ENCODE measurements at regions not wholly inside any gene's neighbourhood (a gene's known extent, or its start where the extent isn't known, plus 50 kb on each side); places are given as distances from the start of the nearest gene placed in this dataset.

DNA sequence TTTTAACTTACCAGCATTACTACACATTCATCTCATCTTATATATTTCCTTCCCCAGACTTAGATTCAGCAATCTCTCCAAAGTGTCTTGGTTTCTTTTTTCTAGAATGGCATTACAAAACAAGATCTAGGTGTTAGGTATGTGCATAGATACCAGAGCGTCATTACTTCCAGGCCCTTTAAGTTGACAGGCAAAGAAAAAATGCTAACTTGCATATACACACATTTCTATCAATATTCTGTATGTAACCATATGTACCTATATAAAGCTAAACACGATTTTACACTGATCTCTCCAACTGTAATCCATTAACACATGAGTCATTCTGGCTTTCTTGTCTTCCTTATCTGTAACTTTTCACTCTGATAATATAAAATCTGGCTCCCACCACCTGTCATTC, 503.8 kb upstream of the NRXN1 start:
- Histone ChIP-seq H3K9ac (ENCODE audit: control insufficient read depth, insufficient read depth, low read length) (no peak overlapping the region), H3K36me3 (ENCODE audit: control insufficient read depth in 2 of 2, insufficient read depth in 2 of 2, low read length in 1 of 2) (no peaks in the 10 kb centered on the region), H3K4me3 (no peak overlapping the region), H3K9me3 (replicated peaks; ENCODE audit: control insufficient read depth, insufficient read depth, low read length) (no peaks in the 10 kb centered on the region), H3K27ac (ENCODE audit: control insufficient read depth, insufficient read depth) (no peak overlapping the region), H2AFZ (ENCODE audit: control insufficient read depth, low read depth, low read length) (no peak overlapping the region), H3K4me2 (ENCODE audit: control insufficient read depth, insufficient read depth) (no peak overlapping the region), H3K79me2 (ENCODE audit: control insufficient read depth, insufficient read depth, low read length) (no peaks in the 10 kb centered on the region), H3K4me1 (ENCODE audit: control insufficient read depth, insufficient read depth, low read length) (no peaks in the 10 kb centered on the region), H3K27me3 (replicated peaks in 1 of 2; ENCODE audit: control insufficient read depth in 2 of 2, insufficient read depth in 2 of 2, low read length in 1 of 2) (no peaks in the 10 kb centered on the region), H4K20me1 (ENCODE audit: control insufficient read depth, insufficient read depth) (no peaks in the 10 kb centered on the region)
- DNase-seq (ENCODE audit: low read depth, low spot score) = no peak
- intact Hi-C loops (cut with micrococcal nuclease; ENCODE audit: unreplicated experiment) = no loop called here
- TF ChIP-seq, protein P1, sequence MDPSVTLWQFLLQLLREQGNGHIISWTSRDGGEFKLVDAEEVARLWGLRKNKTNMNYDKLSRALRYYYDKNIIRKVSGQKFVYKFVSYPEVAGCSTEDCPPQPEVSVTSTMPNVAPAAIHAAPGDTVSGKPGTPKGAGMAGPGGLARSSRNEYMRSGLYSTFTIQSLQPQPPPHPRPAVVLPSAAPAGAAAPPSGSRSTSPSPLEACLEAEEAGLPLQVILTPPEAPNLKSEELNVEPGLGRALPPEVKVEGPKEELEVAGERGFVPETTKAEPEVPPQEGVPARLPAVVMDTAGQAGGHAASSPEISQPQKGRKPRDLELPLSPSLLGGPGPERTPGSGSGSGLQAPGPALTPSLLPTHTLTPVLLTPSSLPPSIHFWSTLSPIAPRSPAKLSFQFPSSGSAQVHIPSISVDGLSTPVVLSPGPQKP (IDR thresholded peaks at IDR 0.05; ENCODE audit: low read depth, low read length) = no peak
- TF ChIP-seq DPF2 (IDR thresholded peaks at IDR 0.05) (no peak), JUND (IDR thresholded peaks at IDR 0.05; ENCODE audit: low read depth, low read length) (no peak)
- TF ChIP-seq, protein P2, sequence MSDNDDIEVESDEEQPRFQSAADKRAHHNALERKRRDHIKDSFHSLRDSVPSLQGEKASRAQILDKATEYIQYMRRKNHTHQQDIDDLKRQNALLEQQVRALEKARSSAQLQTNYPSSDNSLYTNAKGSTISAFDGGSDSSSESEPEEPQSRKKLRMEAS (IDR thresholded peaks at IDR 0.05; ENCODE audit: low read depth, low read length) = no peak
- in situ Hi-C loops (cut with MboI) = no loop called here
- 19% methylated on average over 2 of the region's 2 CpGs for WGBS (ENCODE audit: insufficient coverage, insufficient replicate concordance, low lambda C conversion rate, missing lambda C conversion rate)
- SMC1A ChIA-PET (ENCODE audit: uncharacterized antibody, unreplicated experiment) = no interaction called here
- no TSS peak for BruUV-seq (replicated peaks)
- no peak for ATAC-seq
- CTCF ChIA-PET = no interaction called here
- POLR2A ChIA-PET = no interaction called here
- FAIRE-seq = no peak
- RAD21 ChIA-PET (ENCODE audit: unreplicated experiment) = no interaction called here

DNA sequence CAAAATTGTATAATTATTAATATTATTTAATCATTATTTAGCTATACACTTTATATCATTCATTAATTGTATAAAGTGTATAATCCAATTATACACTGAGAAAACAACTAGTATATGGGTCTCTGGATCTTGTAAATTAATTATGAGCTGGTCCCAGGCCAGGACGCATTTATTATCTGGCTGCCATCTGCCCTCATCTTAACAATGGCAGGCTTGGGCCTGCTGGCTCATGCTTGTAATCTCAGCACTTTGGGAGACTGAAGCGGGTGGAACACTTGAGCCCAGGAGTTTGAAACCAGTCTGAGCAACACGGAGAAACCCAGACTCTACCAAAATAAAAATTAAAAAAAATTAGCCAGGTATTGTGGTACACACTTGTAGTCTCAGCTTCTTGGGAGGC, 502.2 kb upstream of the NRXN1 start:
- Histone ChIP-seq H3K4me2 (ENCODE audit: control insufficient read depth, insufficient read depth) (no peak overlapping the region), H3K9ac (ENCODE audit: control insufficient read depth, insufficient read depth, low read length) (no peak overlapping the region), H3K4me3 (no peak overlapping the region), H3K27ac (ENCODE audit: control insufficient read depth, insufficient read depth) (no peak overlapping the region), H3K36me3 (ENCODE audit: control insufficient read depth in 2 of 2, insufficient read depth in 2 of 2, low read length in 1 of 2) (no peaks in the 10 kb centered on the region), H3K9me3 (replicated peaks; ENCODE audit: control insufficient read depth, insufficient read depth, low read length) (no peaks in the 10 kb centered on the region), H3K27me3 (replicated peaks in 1 of 2; ENCODE audit: control insufficient read depth in 2 of 2, insufficient read depth in 2 of 2, low read length in 1 of 2) (no peaks in the 10 kb centered on the region), H2AFZ (ENCODE audit: control insufficient read depth, low read depth, low read length) (no peak overlapping the region), H3K79me2 (ENCODE audit: control insufficient read depth, insufficient read depth, low read length) (no peaks in the 10 kb centered on the region), H3K4me1 (ENCODE audit: control insufficient read depth, insufficient read depth, low read length) (no peaks in the 10 kb centered on the region), H4K20me1 (ENCODE audit: control insufficient read depth, insufficient read depth) (no peaks in the 10 kb centered on the region)
- CTCF ChIA-PET = interaction anchor here (0.7 kb wide), 1 partner anchor 9 kb away, joined by 3 read pairs; no protein-coding TSS in a partner anchor
- TF ChIP-seq SUPT20H (IDR thresholded peaks at IDR 0.05; ENCODE audit: borderline replicate concordance, control insufficient read depth, low read depth, low read length) (no peak), HDGF (IDR thresholded peaks at IDR 0.05) (no peak), BACH1 (IDR thresholded peaks at IDR 0.05; ENCODE audit: borderline replicate concordance) (no peak), EZH2 (IDR thresholded peaks at IDR 0.05; ENCODE audit: borderline replicate concordance, control insufficient read depth, low read depth, low read length) (no peak), NR2C1 (IDR thresholded peaks at IDR 0.05) (no peak), IRF4 (IDR thresholded peaks at IDR 0.05; ENCODE audit: low read depth, low read length) (no peak), RB1 (IDR thresholded peaks at IDR 0.05; ENCODE audit: borderline replicate concordance) (no peak)
- TF ChIP-seq, protein P3, sequence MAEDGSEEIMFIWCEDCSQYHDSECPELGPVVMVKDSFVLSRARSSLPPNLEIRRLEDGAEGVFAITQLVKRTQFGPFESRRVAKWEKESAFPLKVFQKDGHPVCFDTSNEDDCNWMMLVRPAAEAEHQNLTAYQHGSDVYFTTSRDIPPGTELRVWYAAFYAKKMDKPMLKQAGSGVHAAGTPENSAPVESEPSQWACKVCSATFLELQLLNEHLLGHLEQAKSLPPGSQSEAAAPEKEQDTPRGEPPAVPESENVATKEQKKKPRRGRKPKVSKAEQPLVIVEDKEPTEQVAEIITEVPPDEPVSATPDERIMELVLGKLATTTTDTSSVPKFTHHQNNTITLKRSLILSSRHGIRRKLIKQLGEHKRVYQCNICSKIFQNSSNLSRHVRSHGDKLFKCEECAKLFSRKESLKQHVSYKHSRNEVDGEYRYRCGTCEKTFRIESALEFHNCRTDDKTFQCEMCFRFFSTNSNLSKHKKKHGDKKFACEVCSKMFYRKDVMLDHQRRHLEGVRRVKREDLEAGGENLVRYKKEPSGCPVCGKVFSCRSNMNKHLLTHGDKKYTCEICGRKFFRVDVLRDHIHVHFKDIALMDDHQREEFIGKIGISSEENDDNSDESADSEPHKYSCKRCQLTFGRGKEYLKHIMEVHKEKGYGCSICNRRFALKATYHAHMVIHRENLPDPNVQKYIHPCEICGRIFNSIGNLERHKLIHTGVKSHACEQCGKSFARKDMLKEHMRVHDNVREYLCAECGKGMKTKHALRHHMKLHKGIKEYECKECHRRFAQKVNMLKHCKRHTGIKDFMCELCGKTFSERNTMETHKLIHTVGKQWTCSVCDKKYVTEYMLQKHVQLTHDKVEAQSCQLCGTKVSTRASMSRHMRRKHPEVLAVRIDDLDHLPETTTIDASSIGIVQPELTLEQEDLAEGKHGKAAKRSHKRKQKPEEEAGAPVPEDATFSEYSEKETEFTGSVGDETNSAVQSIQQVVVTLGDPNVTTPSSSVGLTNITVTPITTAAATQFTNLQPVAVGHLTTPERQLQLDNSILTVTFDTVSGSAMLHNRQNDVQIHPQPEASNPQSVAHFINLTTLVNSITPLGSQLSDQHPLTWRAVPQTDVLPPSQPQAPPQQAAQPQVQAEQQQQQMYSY (CRISPR knock-in tag; IDR thresholded peaks at IDR 0.05) = no peak
- TF ChIP-seq, protein P4, sequence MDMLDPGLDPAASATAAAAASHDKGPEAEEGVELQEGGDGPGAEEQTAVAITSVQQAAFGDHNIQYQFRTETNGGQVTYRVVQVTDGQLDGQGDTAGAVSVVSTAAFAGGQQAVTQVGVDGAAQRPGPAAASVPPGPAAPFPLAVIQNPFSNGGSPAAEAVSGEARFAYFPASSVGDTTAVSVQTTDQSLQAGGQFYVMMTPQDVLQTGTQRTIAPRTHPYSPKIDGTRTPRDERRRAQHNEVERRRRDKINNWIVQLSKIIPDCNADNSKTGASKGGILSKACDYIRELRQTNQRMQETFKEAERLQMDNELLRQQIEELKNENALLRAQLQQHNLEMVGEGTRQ (IDR thresholded peaks at IDR 0.05; ENCODE audit: borderline replicate concordance, low read depth, low read length) = no peak
- ATAC-seq (no peak), FAIRE-seq (no peak), DNase-seq (ENCODE audit: low read depth, low spot score) (no peak)
- no TSS peak for BruUV-seq (replicated peaks)
- RAD21 ChIA-PET (ENCODE audit: unreplicated experiment) = no interaction called here
- POLR2A ChIA-PET = no interaction called here
- in situ Hi-C loops (cut with MboI) = no loop called here
- intact Hi-C loops (cut with micrococcal nuclease; ENCODE audit: unreplicated experiment) = no loop called here
- SMC1A ChIA-PET (ENCODE audit: uncharacterized antibody, unreplicated experiment) = no interaction called here
- 41% methylated on average over 3 of the region's 3 CpGs for whole genome bisulfite sequencing (ENCODE audit: insufficient coverage, insufficient replicate concordance, low lambda C conversion rate, missing lambda C conversion rate)
